A549 (cell line): ENCODE measurements at regions not wholly inside any gene's neighbourhood (a gene's known extent, or its start where the extent isn't known, plus 50 kb on each side); places are given as distances from the start of the nearest gene placed in this dataset.

Source experiments
- ATAC-seq, 2 experiments: fragments of 200-7000 bp in 1 of 2; fragments of >200 bp in 1 of 2; cut with Nextera tagmentation in 1 of 2; cut with Tn5 transposase in 1 of 2; 3 replicates each; pipeline versions ENCODE4 v1.8.0 to v1.9.1; 2018 to 2020; ENCODE audit warnings: mild to moderate bottlenecking in 1 of 2, moderate library complexity in 1 of 2
- CTCF ChIA-PET: fragments of 300-600 bp; sonication (Branson Sonifier 250); formaldehyde crosslinking; extraction: SDS; loops from one replicate; lab custom pipeline; 2021; ENCODE audit warnings: antibody characterized with exemption, inconsistent platforms; lab: Yijun Ruan, JAX
- POLR2A ChIA-PET: fragments of 350-600 bp; formaldehyde crosslinking; extraction: SDS; loops from one replicate; lab custom pipeline; 2021; ENCODE audit warnings: antibody characterized with exemption, inconsistent platforms; lab: Yijun Ruan, JAX
- DNase-seq, 2 experiments: peaks; one replicate each; pipeline versions ENCODE4 v3.0.0 to v3.0.0-alpha.2; 2011 to 2016; ENCODE audit warnings: low read depth in 1 of 2, low spot score in 1 of 2
- FAIRE-seq: peaks from 2 replicates; lab custom pipeline; 2011; peaks lifted over from hg19 to GRCh38; lab: Jason Lieb, UNC
- H3K27ac ChIP-seq, 2 experiments: fragments of >200 bp; sonication (Bioruptor Twin); formaldehyde crosslinking; 3 replicates each; pipeline ENCODE4 v1.5.1; 2016 to 2017
- H3K4me1 ChIP-seq: fragments of >200 bp; sonication (Bioruptor Twin); formaldehyde crosslinking; 3 replicates; pipeline ENCODE4 v1.6.1; 2016
- H3K4me2 ChIP-seq: fragments of >200 bp; sonication (Bioruptor Twin); formaldehyde crosslinking; 3 replicates; pipeline ENCODE4 v1.6.1; 2016
- H3K4me3 ChIP-seq: fragments of >200 bp; sonication (Bioruptor Twin); formaldehyde crosslinking; 3 replicates; pipeline ENCODE4 v1.5.1; 2016
- H3K9me3 ChIP-seq: fragments of >200 bp; sonication (Bioruptor Twin); formaldehyde crosslinking; 3 replicates; pipeline ENCODE4 v1.6.1; 2016
- BHLHE40 ChIP-seq: IDR thresholded peaks from 2 replicates; pipeline ENCODE4 v1.6.1; 2012; ENCODE audit warnings: low read depth, low read length, inconsistent platforms
- CBX2 ChIP-seq: fragments of 200-600 bp; sonication (generic); IDR thresholded peaks from 2 replicates; pipeline ENCODE4 v1.6.1; 2016; ENCODE audit warnings: low read depth, mild to moderate bottlenecking, borderline replicate concordance
- CBX8 ChIP-seq: fragments of 200-600 bp; sonication (generic); IDR thresholded peaks from 2 replicates; pipeline ENCODE4 v1.6.1; 2016
- CHD4 ChIP-seq: fragments of 200-600 bp; sonication (generic); IDR thresholded peaks from 2 replicates; pipeline ENCODE4 v1.6.1; 2016; ENCODE audit warnings: antibody characterized with exemption, mild to moderate bottlenecking, borderline replicate concordance
- E2F6 ChIP-seq: IDR thresholded peaks from 2 replicates; pipeline ENCODE4 v1.6.1; 2012; ENCODE audit warnings: low read depth, borderline replicate concordance
- EHMT2 ChIP-seq: fragments of 200-600 bp; sonication (generic); IDR thresholded peaks from 2 replicates; pipeline ENCODE4 v1.6.1; 2016; ENCODE audit warnings: antibody characterized with exemption, low read depth, mild to moderate bottlenecking, moderate library complexity
- EP300 ChIP-seq, 2 experiments: fragments of >200 bp; sonication (Bioruptor Twin); formaldehyde crosslinking; IDR thresholded peaks; 2 replicates in 1 of 2; 3 replicates in 1 of 2; pipeline ENCODE4 v1.6.1; 2016 to 2017
- FOSL2 ChIP-seq, 2 experiments: fragments of 450-650 bp in 1 of 2; fragments of >200 bp in 1 of 2; sonication (Bioruptor Twin) in 1 of 2; formaldehyde crosslinking; IDR thresholded peaks; 2 replicates each; pipeline versions ENCODE4 v1.5.0 to v1.6.1; 2016 to 2020; ENCODE audit warnings: mild to moderate bottlenecking in 1 of 2, moderate library complexity in 1 of 2
- FOXS1 ChIP-seq: fragments of 250-450 bp; sonication (Bioruptor Pico); IDR thresholded peaks from 2 replicates; pipeline ENCODE4 v1.5.0; 2020; ENCODE audit warnings: mild to moderate bottlenecking, moderate library complexity
- HEYL ChIP-seq: fragments of 250-450 bp; sonication (Bioruptor Pico); IDR thresholded peaks from 2 replicates; pipeline ENCODE4 v1.8.0; 2021; ENCODE audit warnings: mild to moderate bottlenecking, moderate library complexity
- HMGXB4 ChIP-seq: fragments of 250-450 bp; sonication (Bioruptor Pico); IDR thresholded peaks from 2 replicates; pipeline ENCODE4 v1.5.0; 2021; ENCODE audit warnings: mild to moderate bottlenecking, moderate library complexity, borderline replicate concordance
- JUNB ChIP-seq: fragments of >200 bp; sonication (Bioruptor Twin); formaldehyde crosslinking; IDR thresholded peaks from 2 replicates; pipeline ENCODE4 v1.6.1; 2016
- KDM1A ChIP-seq: fragments of 200-600 bp; sonication (generic); IDR thresholded peaks from 2 replicates; pipeline ENCODE4 v1.6.1; 2016; ENCODE audit warnings: low read depth, mild to moderate bottlenecking
- MAX ChIP-seq: IDR thresholded peaks from 2 replicates; pipeline ENCODE4 v1.6.1; 2012
- MAZ ChIP-seq: fragments of 150-350 bp; IDR thresholded peaks from 2 replicates; pipeline ENCODE4 v1.6.1; 2014; ENCODE audit warnings: antibody characterized with exemption, low read depth, low read length, borderline replicate concordance
- PHF8 ChIP-seq: fragments of 200-600 bp; sonication (generic); IDR thresholded peaks from 2 replicates; pipeline ENCODE4 v1.6.1; 2016; ENCODE audit warnings: low read depth, mild to moderate bottlenecking, antibody characterized with exemption, moderate library complexity, borderline replicate concordance
- POLR2A ChIP-seq: IDR thresholded peaks from 2 replicates; pipeline ENCODE4 v1.6.1; 2012; ENCODE audit warnings: mild to moderate bottlenecking, low read length
- POLR2AphosphoS2 ChIP-seq: conservative IDR thresholded peaks from 2 replicates; pipeline ENCODE4 v1.6.1; 2012; ENCODE audit warnings: low read length, improper control_type of control experiment, inconsistent platforms
- RAD21 ChIP-seq, 2 experiments: fragments of >200 bp in 1 of 2; sonication (Bioruptor Twin) in 1 of 2; formaldehyde crosslinking in 1 of 2; IDR thresholded peaks in 1 of 2; conservative IDR thresholded peaks in 1 of 2; 2 replicates in 1 of 2; 3 replicates in 1 of 2; pipeline ENCODE4 v1.6.1; 2012 to 2018; ENCODE audit warnings: inconsistent platforms in 1 of 2
- REST ChIP-seq: fragments of 200-600 bp; sonication (generic); IDR thresholded peaks from 2 replicates; pipeline ENCODE4 v1.6.1; 2016; ENCODE audit warnings: antibody characterized with exemption, mild to moderate bottlenecking, moderate library complexity
- RNF2 ChIP-seq: fragments of 200-600 bp; sonication (generic); IDR thresholded peaks from 2 replicates; pipeline ENCODE4 v1.6.1; 2016; ENCODE audit warnings: low read depth, mild to moderate bottlenecking, antibody characterized with exemption, moderate library complexity, borderline replicate concordance
- SREBF2 ChIP-seq: fragments of 450-650 bp; IDR thresholded peaks from 2 replicates; pipeline ENCODE4 v1.6.1; 2014; ENCODE audit warnings: mild to moderate bottlenecking, moderate library complexity
- TFCP2L1 ChIP-seq: fragments of 250-450 bp; sonication (Bioruptor Pico); IDR thresholded peaks from 2 replicates; pipeline ENCODE4 v1.5.0; 2021; ENCODE audit warnings: mild to moderate bottlenecking
- ZC3H11A ChIP-seq: fragments of 450-650 bp; IDR thresholded peaks from 2 replicates; pipeline ENCODE4 v1.6.1; 2014; ENCODE audit warnings: antibody characterized with exemption, mild to moderate bottlenecking
- ZFP36 ChIP-seq: fragments of 450-650 bp; IDR thresholded peaks from 2 replicates; pipeline ENCODE4 v1.6.1; 2014; ENCODE audit warnings: borderline replicate concordance; ENCODE audit not compliant: partially characterized antibody
- ZSCAN20 ChIP-seq: fragments of 250-450 bp; sonication (Bioruptor Pico); IDR thresholded peaks from 2 replicates; pipeline ENCODE4 v1.8.0; 2022; ENCODE audit warnings: mild to moderate bottlenecking, moderate library complexity
- WGBS: methylation state at CpG from one replicate; pipeline ENCODE4 v1.1.6; 2017; ENCODE audit errors: missing lambda C conversion rate; 5-methylcytosine and 5-hydroxymethylcytosine counted together

GRCh38 chr5:28468166-28468565 lies 1429.8 kb upstream of the CDH9 start:
- peak overlapping the region; percentile 20; the same call in 2 of the 3 replicates for H3K4me3 ChIP-seq
- ATAC-seq, result no peak
- H3K4me1 ChIP-seq, result peaks cover 7% of the 10 kb centered on the region; the same call in 1 of the 3 replicates
- DNase-seq, result peak in 1 of 2 experiments; percentile 4
- 2% methylated on average over 3 of the region's 3 CpGs for WGBS
- TF ChIP-seq MAX (no peak), BHLHE40 (no peak), RNF2 (no peak), E2F6 (no peak), FOSL2 (IDR thresholded peaks at IDR 0.05) (no peak), FOSL2 (CRISPR knock-in tag; IDR thresholded peaks at IDR 0.05) (no peak), RAD21 (conservative IDR thresholded peaks at IDR 0.05 in 1 of 2, IDR thresholded peaks at IDR 0.05 in 1 of 2) (no peak), HEYL (CRISPR knock-in tag) (no peak), JUNB (no peak)
- H3K4me2 ChIP-seq, result peak overlapping the region; percentile 69
- ChIA-PET POLR2A (no interaction called here), CTCF (no interaction called here)
- no peaks in the 10 kb centered on the region for H3K9me3 ChIP-seq
- no peak for FAIRE-seq
- peak overlapping the region; percentile 37 to 55; a peak in 4 of 6 replicates for H3K27ac ChIP-seq

GRCh38 chr5:28463728-28464127 lies 1425.3 kb upstream of the CDH9 start:
- CTCF ChIA-PET, result interaction anchor here (1.2 kb wide), 1 partner anchor 17 kb away, joined by 3 read pairs; no protein-coding TSS in a partner anchor
- no peaks in the 10 kb centered on the region for H3K9me3 ChIP-seq
- H3K4me2 ChIP-seq, result no peak overlapping the region
- POLR2A ChIA-PET, result no interaction called here
- ATAC-seq, result no peak
- TF ChIP-seq MAZ (no peak), ZSCAN20 (CRISPR knock-in tag) (no peak), HMGXB4 (CRISPR knock-in tag) (no peak), POLR2A (no peak), EP300 (IDR thresholded peaks at IDR 0.05) (no peak), CBX8 (no peak), ZFP36 (no peak), FOSL2 (IDR thresholded peaks at IDR 0.05) (no peak), FOSL2 (CRISPR knock-in tag; IDR thresholded peaks at IDR 0.05) (no peak), TFCP2L1 (CRISPR knock-in tag) (no peak), CBX2 (no peak), CHD4 (no peak), SREBF2 (no peak), KDM1A (no peak), EHMT2 (no peak), FOXS1 (no peak), JUNB (no peak)
- no peak for DNase-seq
- no peak overlapping the region for H3K27ac ChIP-seq
- no peak overlapping the region for H3K4me3 ChIP-seq
- no peak for FAIRE-seq
- 88% methylated on average over 4 of the region's 4 CpGs for WGBS
- peaks cover 7% of the 10 kb centered on the region; the same call in 1 of the 3 replicates for H3K4me1 ChIP-seq

- H3K9me3 ChIP-seq, result peaks cover 7% of the 10 kb centered on the region; the same call in 2 of the 3 replicates
- H3K4me3 ChIP-seq, result no peak overlapping the region
- DNase-seq, result no peak
- H3K4me1 ChIP-seq, result no peaks in the 10 kb centered on the region
- ChIA-PET POLR2A (no interaction called here), CTCF (no interaction called here)
- ATAC-seq, result no peak
- no peak for FAIRE-seq
- no peak overlapping the region for H3K27ac ChIP-seq
- no peak overlapping the region for H3K4me2 ChIP-seq
- TF ChIP-seq PHF8, result no peak
- no peak for TF ChIP-seq HMGXB4 (CRISPR knock-in tag)
- no peak for TF ChIP-seq REST
- TF ChIP-seq SREBF2, result no peak
- TF ChIP-seq CHD4, result no peak
- no peak for TF ChIP-seq POLR2AphosphoS2
- no peak for TF ChIP-seq JUNB
- TF ChIP-seq ZC3H11A, result no peak
- no peak for TF ChIP-seq ZSCAN20 (CRISPR knock-in tag)
- TF ChIP-seq E2F6, result no peak
These were observed 1413.1 kb upstream of the CDH9 start for GRCh38 chr5:28451483-28451882.
